ENCODE measurements at regions not wholly inside any gene's neighbourhood (a gene's known extent, or its start where the extent isn't known, plus 50 kb on each side); places are given as distances from the start of the nearest gene placed in this dataset.

- Mint-ChIP-seq H3K36me3 (no peaks in the 10 kb centered on the region), H3K4me1 (peaks cover 3% of the 10 kb centered on the region), H3K27me3 (ENCODE audit: low read depth) (peaks cover 18% of the 10 kb centered on the region), H3K27ac (no peak overlapping the region), H3K4me3 (no peak overlapping the region), H3K9me3 (peaks cover 14% of the 10 kb centered on the region)
- no peak for TF ChIP-seq CTCF (IDR thresholded peaks at IDR 0.05; ENCODE audit: unreplicated experiment)
- DNase-seq (ENCODE audit: low spot score in 2 of 2, unreplicated experiment in 2 of 2), result no peak
Observed at GRCh38 chr2:2886922-2887321, 490.7 kb downstream of the EIPR1 start.

DNA sequence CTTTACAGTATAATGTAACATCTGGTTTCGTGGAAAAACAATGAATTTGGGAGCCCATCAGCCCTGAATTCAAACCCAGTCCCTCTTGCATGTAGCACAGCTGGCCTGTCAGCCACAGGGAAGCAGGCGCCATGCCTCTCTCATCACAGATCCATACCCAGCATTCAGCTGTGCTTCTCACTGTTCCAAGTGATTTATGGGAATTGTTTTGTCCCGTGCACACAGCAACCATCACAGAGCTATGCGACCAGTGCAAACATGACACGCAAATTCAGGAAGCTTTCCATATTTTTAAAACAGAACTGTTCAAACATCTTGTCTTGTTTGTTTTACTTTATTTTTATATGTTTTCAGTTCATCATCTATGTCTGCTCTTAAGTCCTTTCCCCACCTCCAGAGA is 496.1 kb downstream of the EIPR1 start:
- H3K9me3 Mint-ChIP-seq, result peaks cover 14% of the 10 kb centered on the region
- no peak overlapping the region for H3K27ac Mint-ChIP-seq
- peaks cover 2% of the 10 kb centered on the region for H3K27me3 Mint-ChIP-seq (ENCODE audit: low read depth)
- no peak for DNase-seq (ENCODE audit: low spot score in 2 of 2, unreplicated experiment in 2 of 2)
- no peaks in the 10 kb centered on the region for H3K36me3 Mint-ChIP-seq
- H3K4me3 Mint-ChIP-seq, result no peak overlapping the region
- peaks cover 10% of the 10 kb centered on the region for H3K4me1 Mint-ChIP-seq
- TF ChIP-seq CTCF (IDR thresholded peaks at IDR 0.05; ENCODE audit: unreplicated experiment), result no peak

GRCh38 chr2:2880938-2881337 is 496.7 kb downstream of the EIPR1 start:
- Mint-ChIP-seq H3K4me3 (no peak overlapping the region), H3K9me3 (peaks cover 14% of the 10 kb centered on the region), H3K4me1 (peaks cover 15% of the 10 kb centered on the region), H3K27me3 (ENCODE audit: low read depth) (no peaks in the 10 kb centered on the region), H3K36me3 (no peaks in the 10 kb centered on the region), H3K27ac (no peak overlapping the region)
- TF ChIP-seq CTCF (IDR thresholded peaks at IDR 0.05; ENCODE audit: unreplicated experiment), result no peak
- no peak for DNase-seq (ENCODE audit: low spot score in 2 of 2, unreplicated experiment in 2 of 2)

- Mint-ChIP-seq H3K9me3 (peaks cover 14% of the 10 kb centered on the region), H3K27ac (no peak overlapping the region), H3K4me1 (peaks cover 15% of the 10 kb centered on the region), H3K36me3 (no peaks in the 10 kb centered on the region), H3K4me3 (no peak overlapping the region), H3K27me3 (ENCODE audit: low read depth) (no peaks in the 10 kb centered on the region)
- no peak for DNase-seq (ENCODE audit: low spot score in 2 of 2, unreplicated experiment in 2 of 2)
- no peak for TF ChIP-seq CTCF (IDR thresholded peaks at IDR 0.05; ENCODE audit: unreplicated experiment)
Observed at GRCh38 chr2:2879781-2880180, 497.8 kb downstream of the EIPR1 start.

- DNase-seq (ENCODE audit: low spot score in 2 of 2, unreplicated experiment in 2 of 2), result no peak
- Mint-ChIP-seq H3K36me3 (no peaks in the 10 kb centered on the region), H3K4me1 (peaks cover 15% of the 10 kb centered on the region), H3K27me3 (ENCODE audit: low read depth) (no peaks in the 10 kb centered on the region), H3K9me3 (peaks cover 14% of the 10 kb centered on the region), H3K4me3 (no peak overlapping the region), H3K27ac (no peak overlapping the region)
- no peak for TF ChIP-seq CTCF (IDR thresholded peaks at IDR 0.05; ENCODE audit: unreplicated experiment)
Observed at GRCh38 chr2:2879071-2879470, 498.5 kb downstream of the EIPR1 start.

GRCh38 chr2:2877427-2877826 is 500.2 kb downstream of the EIPR1 start:
- DNase-seq (ENCODE audit: low spot score in 2 of 2, unreplicated experiment in 2 of 2), result no peak
- no peaks in the 10 kb centered on the region for H3K36me3 Mint-ChIP-seq
- H3K27ac Mint-ChIP-seq, result peak overlapping the region; percentile 83
- peaks cover 3% of the 10 kb centered on the region for H3K9me3 Mint-ChIP-seq
- no peak for TF ChIP-seq CTCF (IDR thresholded peaks at IDR 0.05; ENCODE audit: unreplicated experiment)
- H3K4me1 Mint-ChIP-seq, result peaks cover 21% of the 10 kb centered on the region
- no peak overlapping the region for H3K4me3 Mint-ChIP-seq
- no peaks in the 10 kb centered on the region for H3K27me3 Mint-ChIP-seq (ENCODE audit: low read depth)

Measured in mesothelial cell of epicardium (in vitro differentiated cells).